Mesothelial cell of epicardium (in vitro differentiated cells): ENCODE measurements at regions not wholly inside any gene's neighbourhood (a gene's known extent, or its start where the extent isn't known, plus 50 kb on each side); places are given as distances from the start of the nearest gene placed in this dataset.
"Not testable (repeated sequence)": the region's sequence is repeated elsewhere in the genome, so short reads cannot be mapped to it uniquely, and the experiment has no call there.

Experiments
- DNase-seq, 2 experiments: peaks; one replicate each; pipeline ENCODE4 v3.0.0; 2021; ENCODE audit warnings: low spot score in 2 of 2; ENCODE audit not compliant: unreplicated experiment in 2 of 2
- H3K27ac Mint-ChIP-seq: 2 replicates; pipeline ENCODE4 v1.8.0; 2021; ENCODE audit warnings: mixed read lengths
- H3K27me3 Mint-ChIP-seq: 2 replicates; pipeline ENCODE4 v1.8.0; 2021; ENCODE audit warnings: low read depth, mixed read lengths
- H3K36me3 Mint-ChIP-seq: 2 replicates; pipeline ENCODE4 v1.8.0; 2021; ENCODE audit warnings: mixed read lengths
- H3K4me1 Mint-ChIP-seq: 2 replicates; pipeline ENCODE4 v1.8.0; 2021; ENCODE audit warnings: mixed read lengths
- H3K4me3 Mint-ChIP-seq: 2 replicates; pipeline ENCODE4 v1.8.0; 2021; ENCODE audit warnings: mild to moderate bottlenecking, moderate library complexity, mixed read lengths
- H3K9me3 Mint-ChIP-seq: 2 replicates; pipeline ENCODE4 v1.8.0; 2021; ENCODE audit warnings: mixed read lengths
- TF ChIP-seq, protein P1 (sequence below): fragments of 200-600 bp; sonication (generic); IDR thresholded peaks from one replicate; pipeline ENCODE4 v1.5.0; 2021; ENCODE audit warnings: antibody characterized with exemption; ENCODE audit not compliant: unreplicated experiment

DNA sequence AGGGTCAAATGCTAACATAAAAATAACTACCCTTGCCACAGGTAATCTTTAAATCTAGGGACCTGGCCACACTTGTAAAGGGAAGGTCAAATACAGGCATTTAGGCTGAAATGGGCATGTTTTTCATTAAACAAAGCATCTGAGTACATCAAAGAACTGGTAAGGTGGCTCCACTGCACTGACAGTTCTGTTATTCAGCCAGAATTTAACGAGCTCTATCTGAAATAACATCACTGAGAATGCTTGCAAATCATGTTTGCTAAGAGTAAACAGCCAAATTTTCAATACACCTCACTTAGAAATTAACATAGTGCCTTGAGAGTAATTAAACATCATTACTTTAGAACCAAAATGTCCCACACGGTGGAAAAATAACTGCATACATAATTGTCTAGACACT lies 118.9 kb downstream of the MTHFS start:
- peaks cover 16% of the 10 kb centered on the region for H3K27me3 Mint-ChIP-seq
- no peak for DNase-seq
- peaks cover 17% of the 10 kb centered on the region for H3K9me3 Mint-ChIP-seq
- no peaks in the 10 kb centered on the region for H3K36me3 Mint-ChIP-seq
- H3K4me1 Mint-ChIP-seq, result no peaks in the 10 kb centered on the region
- H3K27ac Mint-ChIP-seq, result no peak overlapping the region
- TF ChIP-seq, protein P1, sequence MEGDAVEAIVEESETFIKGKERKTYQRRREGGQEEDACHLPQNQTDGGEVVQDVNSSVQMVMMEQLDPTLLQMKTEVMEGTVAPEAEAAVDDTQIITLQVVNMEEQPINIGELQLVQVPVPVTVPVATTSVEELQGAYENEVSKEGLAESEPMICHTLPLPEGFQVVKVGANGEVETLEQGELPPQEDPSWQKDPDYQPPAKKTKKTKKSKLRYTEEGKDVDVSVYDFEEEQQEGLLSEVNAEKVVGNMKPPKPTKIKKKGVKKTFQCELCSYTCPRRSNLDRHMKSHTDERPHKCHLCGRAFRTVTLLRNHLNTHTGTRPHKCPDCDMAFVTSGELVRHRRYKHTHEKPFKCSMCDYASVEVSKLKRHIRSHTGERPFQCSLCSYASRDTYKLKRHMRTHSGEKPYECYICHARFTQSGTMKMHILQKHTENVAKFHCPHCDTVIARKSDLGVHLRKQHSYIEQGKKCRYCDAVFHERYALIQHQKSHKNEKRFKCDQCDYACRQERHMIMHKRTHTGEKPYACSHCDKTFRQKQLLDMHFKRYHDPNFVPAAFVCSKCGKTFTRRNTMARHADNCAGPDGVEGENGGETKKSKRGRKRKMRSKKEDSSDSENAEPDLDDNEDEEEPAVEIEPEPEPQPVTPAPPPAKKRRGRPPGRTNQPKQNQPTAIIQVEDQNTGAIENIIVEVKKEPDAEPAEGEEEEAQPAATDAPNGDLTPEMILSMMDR, result no peak
- no peak overlapping the region for H3K4me3 Mint-ChIP-seq

DNA sequence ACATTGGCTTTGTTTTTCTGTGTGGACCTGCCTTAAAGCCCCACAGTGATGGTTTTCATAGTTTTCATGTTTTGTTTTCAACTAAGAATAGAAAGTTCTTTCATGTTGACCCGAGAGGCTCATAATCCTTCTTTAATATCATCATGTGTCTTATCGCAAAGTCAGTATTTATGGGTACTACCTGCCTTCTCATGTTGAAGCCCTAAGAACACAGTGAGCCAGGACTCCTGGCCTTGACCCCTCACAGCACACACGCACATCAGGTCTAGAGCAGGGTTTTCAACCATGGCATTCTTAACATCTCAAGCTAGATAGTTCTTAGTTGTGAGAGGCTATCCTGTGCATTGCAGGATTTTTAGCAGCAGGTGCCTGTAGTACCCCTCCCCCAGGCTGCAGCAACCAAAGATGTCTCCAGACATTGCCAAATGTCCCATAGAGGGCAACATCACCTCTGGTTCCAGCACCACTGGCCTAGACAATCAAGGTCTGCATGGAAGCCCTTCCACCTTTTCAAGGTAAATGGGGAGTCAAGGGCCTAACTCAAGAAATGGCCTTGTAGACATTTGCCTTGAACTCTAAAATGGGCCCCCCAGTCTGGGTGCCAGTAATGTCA lies 118.3 kb downstream of the MTHFS start:
- peaks cover 13% of the 10 kb centered on the region for H3K27me3 Mint-ChIP-seq
- no peak overlapping the region for H3K27ac Mint-ChIP-seq
- TF ChIP-seq, protein P1, result no peak
- no peak for DNase-seq
- H3K9me3 Mint-ChIP-seq, result peaks cover 23% of the 10 kb centered on the region
- H3K4me1 Mint-ChIP-seq, result no peaks in the 10 kb centered on the region
- no peak overlapping the region for H3K4me3 Mint-ChIP-seq
- no peaks in the 10 kb centered on the region for H3K36me3 Mint-ChIP-seq

DNA sequence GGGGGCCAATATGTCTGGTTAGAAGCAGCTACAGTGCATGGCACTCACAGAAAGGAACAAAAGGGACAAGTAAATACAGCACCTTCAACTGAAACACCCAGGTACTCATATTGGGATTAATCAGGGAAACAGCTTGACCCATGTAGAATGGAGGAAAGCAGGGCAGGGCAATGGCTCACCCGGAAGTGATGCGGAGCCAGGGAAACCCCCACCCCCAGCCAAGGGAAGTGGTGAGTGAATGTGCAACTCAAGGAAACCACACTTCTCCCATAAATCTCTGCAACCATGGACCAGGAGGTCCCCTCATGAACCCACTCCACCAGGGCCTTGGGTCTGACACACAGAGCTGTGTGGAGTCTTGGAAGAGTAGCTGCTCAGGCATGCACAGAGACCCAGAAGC lies 117.1 kb downstream of the MTHFS start:
- Mint-ChIP-seq H3K36me3 (no peaks in the 10 kb centered on the region), H3K27ac (no peak overlapping the region), H3K9me3 (peaks cover 28% of the 10 kb centered on the region), H3K4me1 (no peaks in the 10 kb centered on the region), H3K4me3 (no peak overlapping the region), H3K27me3 (peaks cover 8% of the 10 kb centered on the region)
- TF ChIP-seq, protein P1, result no peak
- no peak for DNase-seq

DNA sequence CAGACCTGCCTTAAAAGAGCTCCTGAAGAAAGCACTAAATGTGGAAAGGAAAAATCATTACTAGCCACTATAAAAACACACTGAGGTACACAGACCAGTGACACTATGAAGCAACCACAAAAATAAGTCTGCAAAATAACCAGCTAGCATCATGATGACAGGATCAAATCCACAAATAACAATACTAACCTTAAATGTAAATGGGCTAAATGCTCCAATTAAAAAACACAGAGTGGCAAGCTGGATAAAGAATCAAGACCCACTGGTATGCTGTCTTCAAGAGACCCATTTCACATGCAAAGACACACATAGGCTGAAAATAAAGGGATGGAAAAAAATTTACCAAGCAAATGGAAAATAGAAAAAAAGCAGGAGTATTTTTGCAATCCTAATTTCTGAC lies 114.5 kb downstream of the MTHFS start:
- not testable (repeated sequence) for H3K36me3 Mint-ChIP-seq, H3K27ac Mint-ChIP-seq, H3K4me1 Mint-ChIP-seq, DNase-seq, H3K4me3 Mint-ChIP-seq, H3K27me3 Mint-ChIP-seq
- peaks cover 38% of the 10 kb centered on the region for H3K9me3 Mint-ChIP-seq
